Activated CD4-positive, CD25-positive, alpha-beta regulatory T cell treated with anti-CD3 and anti-CD28 coated beads, Interleukin-2, amount 50 U/mL, for 24 hours (primary cell): ENCODE measurements at regions not wholly inside any gene's neighbourhood (a gene's known extent, or its start where the extent isn't known, plus 50 kb on each side); places are given as distances from the start of the nearest gene placed in this dataset.

Experiments
- ATAC-seq, 2 donors: fragments of 150-1000 bp; cut with Tn5 transposase; one replicate each; pipeline ENCODE4 v1.10.0; 2021; ENCODE audit warnings: mild to moderate bottlenecking in 1 of 2, moderate library complexity in 1 of 2

DNA sequence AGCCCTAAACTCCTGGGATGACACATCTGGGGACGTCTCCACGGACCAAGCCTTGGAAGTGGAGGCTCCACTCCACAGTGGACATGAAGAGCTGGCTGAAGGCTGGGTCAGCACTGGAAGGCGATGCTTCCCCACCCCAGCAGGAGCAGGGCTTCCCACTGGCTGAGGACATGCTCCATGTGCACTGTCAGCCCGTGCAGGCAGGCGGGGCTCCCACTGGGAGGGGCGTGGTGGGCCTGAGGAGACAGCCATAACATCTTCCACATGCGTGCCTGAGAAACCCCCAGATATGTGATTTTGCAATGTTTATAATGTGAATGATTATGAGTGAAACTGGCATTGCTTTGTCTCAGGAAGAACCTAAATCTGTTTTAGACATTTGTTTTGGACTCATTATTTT lies 231.3 kb downstream of the KLF13 start:
- ATAC-seq = no peak

GRCh38 chr15:31558840-31559239 lies 232.2 kb downstream of the KLF13 start:
- no peak for ATAC-seq

GRCh38 chr15:31559786-31560185 lies 233.2 kb downstream of the KLF13 start:
- ATAC-seq = no peak

GRCh38 chr15:31560643-31561042 lies 234.0 kb downstream of the KLF13 start:
- no peak for ATAC-seq

DNA sequence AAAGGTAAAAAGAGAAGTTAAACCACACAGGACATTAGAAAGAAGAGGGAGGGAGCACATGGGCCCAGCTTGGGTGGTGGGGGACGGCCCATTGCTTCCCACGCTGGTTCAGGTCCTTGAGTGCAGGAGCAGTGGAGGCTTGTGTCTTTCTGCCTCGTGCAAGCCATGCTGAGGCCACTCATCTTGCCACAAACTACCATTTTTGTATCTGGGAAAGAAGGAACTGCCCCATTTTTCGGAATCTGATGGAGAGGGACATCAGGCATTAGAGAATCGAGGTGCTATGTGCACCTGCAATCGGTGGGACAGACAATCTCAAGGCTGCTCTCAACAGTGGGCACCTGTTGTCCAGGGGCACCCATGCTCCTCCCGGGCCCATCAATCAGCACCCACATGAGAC lies 234.5 kb downstream of the KLF13 start:
- no peak for ATAC-seq

- ATAC-seq = no peak
These were observed 236.4 kb downstream of the KLF13 start for GRCh38 chr15:31563001-31563400.

- ATAC-seq = no peak
These were observed 236.8 kb downstream of the KLF13 start for GRCh38 chr15:31563421-31563820.

- no peak for ATAC-seq
These were observed 241.2 kb downstream of the KLF13 start for GRCh38 chr15:31567861-31568260.

DNA sequence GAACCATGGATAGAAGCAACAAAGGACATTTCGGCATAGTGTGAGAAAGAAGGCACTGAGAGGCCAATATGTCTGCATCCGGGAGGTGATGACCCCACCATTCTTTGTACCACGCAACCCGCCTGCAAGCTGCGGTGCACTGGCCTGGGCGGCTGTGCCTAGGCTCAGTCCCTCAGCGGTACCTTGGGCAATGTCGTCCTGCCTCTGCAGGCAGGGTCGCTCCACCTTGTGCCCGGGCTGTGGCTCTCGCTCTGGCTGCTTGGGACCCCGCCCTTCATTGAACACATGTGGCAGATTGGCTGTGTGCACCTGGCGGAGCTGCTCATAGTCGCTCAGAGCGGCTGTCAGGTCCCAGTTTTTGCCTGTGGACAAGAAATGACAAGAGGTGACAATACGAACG lies 243.2 kb downstream of the KLF13 start:
- ATAC-seq = no peak

DNA sequence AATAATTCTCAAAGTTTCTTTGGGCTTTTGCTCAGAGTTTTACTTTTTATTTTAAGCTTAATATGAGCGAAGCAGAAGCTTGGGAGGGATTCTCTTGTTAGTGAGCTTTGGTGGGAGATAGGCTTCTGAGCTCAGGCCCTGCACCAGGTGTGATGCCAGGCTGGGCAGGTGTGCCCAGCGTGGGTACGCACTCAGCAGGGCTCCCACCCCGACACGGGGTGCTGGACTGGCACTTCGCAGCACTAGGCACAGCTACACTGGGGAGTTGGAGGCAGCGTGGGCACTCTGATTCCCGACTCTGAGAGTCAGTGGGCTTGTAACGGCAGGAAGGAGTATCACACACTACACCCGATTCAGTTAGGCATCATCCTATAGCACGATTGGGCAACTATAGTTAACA lies 244.0 kb downstream of the KLF13 start:
- ATAC-seq = no peak

DNA sequence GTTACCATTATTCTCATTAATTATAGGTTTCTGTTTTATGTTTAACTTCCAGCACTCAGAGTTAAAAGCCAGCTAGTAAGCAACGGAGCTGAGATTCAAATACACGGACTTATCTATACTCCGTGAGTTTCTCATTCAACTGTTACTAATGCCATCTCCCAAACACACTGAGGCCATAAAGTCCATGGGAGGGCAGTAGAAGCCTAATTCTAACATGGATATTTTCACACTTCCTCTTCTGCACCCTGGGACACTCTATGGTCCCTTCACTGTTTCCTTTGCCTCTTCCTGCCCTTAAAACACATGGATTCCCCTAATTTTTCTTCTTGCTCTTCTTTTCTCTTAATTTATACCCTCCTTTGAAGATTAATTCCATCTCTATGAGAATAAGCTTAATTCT lies 245.0 kb downstream of the KLF13 start:
- no peak for ATAC-seq

DNA sequence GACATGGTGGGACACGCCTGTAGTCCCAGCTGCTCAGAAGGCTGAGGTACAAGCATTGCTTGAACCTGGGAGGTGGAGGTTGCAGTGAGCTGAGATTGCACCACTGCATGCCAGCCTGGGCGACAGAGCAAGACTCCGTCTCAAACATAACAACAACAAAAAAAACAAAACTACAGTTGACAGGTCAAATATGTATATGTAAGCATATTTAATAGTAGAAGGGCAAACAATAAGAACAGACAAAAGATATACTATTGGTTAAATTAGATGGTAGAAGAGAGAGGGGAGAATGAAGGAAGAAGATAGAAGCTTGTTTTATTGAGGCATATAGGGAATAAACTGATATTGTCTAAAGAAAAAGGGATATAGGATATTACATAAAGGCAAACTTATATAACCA lies 247.1 kb downstream of the KLF13 start:
- ATAC-seq = no peak

DNA sequence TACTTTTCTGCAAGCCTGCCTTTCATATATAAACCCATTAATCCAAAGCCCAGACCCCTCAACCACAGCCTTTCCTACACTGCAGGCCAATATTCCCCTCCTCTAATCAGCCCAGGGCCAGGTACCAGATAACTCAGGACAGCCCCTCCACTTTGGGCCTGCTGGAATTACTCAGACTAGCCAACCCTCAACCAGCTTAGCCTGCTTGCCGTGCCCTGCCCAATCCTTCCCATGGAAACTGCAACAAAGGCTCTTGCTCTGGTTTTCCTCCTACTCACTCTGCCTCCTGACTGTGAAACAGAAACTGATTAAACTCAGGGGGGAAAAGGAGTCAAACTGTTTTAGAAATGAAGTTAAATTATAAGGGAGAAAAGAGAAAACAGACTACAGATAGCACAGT lies 248.1 kb downstream of the KLF13 start:
- ATAC-seq = no peak

GRCh38 chr15:31577108-31577507 lies 250.5 kb downstream of the KLF13 start:
- no peak for ATAC-seq

- ATAC-seq = no peak
These were observed 252.6 kb downstream of the KLF13 start for GRCh38 chr15:31579282-31579681.

GRCh38 chr15:31579976-31580375 lies 253.3 kb downstream of the KLF13 start:
- ATAC-seq = no peak

DNA sequence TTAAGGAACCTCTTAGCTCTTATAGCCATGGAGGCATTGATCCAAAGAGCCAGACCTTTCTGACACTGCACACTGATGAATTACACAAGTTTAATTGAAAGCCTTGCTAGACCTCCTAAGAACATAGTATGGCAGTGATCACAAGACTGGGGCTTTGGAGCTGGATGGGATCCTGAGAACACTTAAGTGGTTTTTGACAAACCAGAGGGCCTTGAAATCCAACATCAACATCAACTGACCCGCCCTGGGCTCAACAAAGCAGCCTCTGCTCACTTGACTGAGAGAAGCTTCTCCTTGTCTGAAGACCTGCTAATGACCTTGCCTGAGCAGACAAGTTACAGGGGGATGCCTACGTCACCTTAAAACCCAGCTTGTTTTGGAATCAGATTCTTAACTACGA lies 257.6 kb downstream of the KLF13 start:
- ATAC-seq = no peak

- ATAC-seq = no peak
These were observed 258.6 kb downstream of the KLF13 start for GRCh38 chr15:31585240-31585639.

DNA sequence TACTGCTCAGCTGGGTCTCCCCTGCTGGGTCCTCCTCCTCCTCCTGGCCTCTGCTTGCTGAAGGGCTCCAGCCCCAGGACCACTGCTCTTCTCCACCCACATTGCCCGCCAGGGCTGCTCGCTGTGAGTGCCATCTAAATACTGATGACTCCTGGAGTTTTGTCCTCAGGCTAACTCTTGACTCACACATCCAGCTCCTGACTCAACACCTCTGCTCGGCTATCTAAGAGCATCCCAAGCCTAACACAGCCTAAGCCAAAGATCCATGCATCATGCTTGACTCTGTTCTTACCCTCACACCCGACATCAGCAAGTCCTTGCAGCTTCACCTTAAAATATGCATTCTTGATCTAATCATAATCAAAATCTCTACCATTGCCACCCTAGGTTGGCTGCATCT lies 260.2 kb downstream of the KLF13 start:
- ATAC-seq = no peak

DNA sequence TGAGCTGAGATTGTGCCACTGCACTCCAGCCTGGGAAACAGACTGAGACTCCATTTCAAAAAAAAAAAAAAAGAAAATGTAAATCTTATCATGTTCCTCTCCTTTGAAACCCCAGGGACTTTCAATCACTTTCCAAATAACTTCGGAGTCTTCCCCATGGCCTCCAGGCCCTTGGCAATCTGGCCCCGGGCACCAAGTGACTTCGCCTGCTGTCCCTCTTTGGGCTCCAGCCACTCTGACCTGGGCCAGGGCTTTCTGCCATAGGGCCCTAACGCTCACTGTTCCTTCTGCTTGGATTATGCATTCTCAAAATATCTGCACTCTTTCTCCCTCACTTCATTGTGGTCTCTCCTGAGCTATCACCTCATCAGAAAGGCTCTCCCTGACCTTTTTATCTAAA lies 260.9 kb downstream of the KLF13 start:
- ATAC-seq = no peak

- ATAC-seq = no peak
These were observed 264.0 kb downstream of the KLF13 start for GRCh38 chr15:31590609-31591008.

- no peak for ATAC-seq
These were observed 265.3 kb downstream of the KLF13 start for GRCh38 chr15:31591908-31592307.

DNA sequence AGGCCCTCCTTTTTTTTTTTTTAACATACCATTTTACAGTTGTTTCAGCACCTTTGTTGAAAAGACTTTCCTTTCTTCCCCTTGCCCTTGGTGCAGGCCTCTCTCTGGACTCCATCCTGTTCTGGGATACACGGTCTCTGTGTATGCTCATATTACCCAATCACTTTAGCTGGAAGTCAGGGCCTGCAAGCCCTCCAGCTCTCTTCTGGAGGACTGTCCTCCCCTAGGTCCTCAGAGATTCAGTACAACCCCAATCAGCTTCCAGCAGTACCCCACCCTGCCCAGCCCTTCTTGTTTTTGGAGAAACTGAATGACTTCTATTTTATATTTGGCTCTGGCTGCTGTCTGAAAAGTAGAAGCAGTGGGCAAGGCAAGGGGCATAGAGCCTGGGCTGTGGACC lies 270.8 kb downstream of the KLF13 start:
- no peak for ATAC-seq

GRCh38 chr15:31598620-31599019 lies 272.0 kb downstream of the KLF13 start:
- ATAC-seq = no peak

- ATAC-seq = no peak
These were observed 278.9 kb downstream of the KLF13 start for GRCh38 chr15:31605467-31605931.

DNA sequence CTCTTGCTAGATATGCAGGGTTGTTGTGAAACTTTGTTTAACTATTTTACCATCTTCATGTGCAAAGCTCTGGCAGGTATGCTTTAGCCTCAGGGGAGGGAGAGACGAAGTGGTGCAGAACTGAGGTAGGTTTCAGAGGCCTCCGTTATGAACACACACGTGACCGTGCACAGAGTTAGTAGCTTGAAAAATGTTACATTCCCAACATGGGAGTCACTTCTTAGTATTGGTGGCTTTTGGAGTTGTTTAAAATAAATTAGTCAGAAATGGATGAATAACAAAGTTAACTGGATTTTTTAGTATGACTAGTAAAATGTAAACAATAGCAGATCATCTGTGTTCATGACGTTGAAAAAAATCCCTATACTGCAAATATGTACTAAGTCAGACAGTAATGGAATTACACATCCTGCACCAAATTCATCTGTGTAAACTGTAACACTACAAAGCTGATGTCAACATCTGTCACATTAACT lies 279.6 kb downstream of the KLF13 start:
- no peak for ATAC-seq
